Fibroblast of pulmonary artery (primary cell): ENCODE measurements at regions not wholly inside any gene's neighbourhood (a gene's known extent, or its start where the extent isn't known, plus 50 kb on each side); places are given as distances from the start of the nearest gene placed in this dataset.

Experiments
- DNase-seq: peaks from one replicate; pipeline ENCODE4 v3.0.0-alpha.2; 2010; ENCODE audit warnings: low read depth
- H3K4me3 ChIP-seq: replicated peaks from 2 replicates; pipeline ENCODE4 v1.5.1; 2011; ENCODE audit warnings: low read depth, mild to moderate bottlenecking, control low read depth, low read length, moderate library complexity
- CTCF ChIP-seq: IDR thresholded peaks from 2 replicates; pipeline ENCODE4 v1.5.1; 2011; ENCODE audit warnings: mild to moderate bottlenecking, control low read depth, low read length, inconsistent platforms; ENCODE audit errors: missing control alignments

DNA sequence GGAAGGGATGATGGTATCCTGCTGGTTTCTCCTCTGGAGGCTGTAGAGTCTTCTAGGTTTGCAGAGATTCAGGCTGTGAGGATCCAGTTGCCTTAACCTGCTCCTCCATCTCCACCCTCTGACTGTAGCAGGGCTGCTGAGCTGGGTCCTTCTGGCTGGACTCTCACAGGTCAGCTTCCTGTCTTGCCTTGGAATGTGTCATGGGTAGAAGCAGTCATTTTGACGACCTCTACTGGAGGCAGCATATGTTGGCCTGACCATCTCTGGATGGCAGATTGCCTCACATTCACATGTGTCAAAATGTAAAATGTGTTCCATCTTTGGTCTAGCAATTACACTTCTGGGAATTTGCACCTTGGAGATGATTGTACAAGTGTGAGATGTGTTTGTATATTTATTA lies 504.4 kb upstream of the EEF2KMT start:
- no peak overlapping the region for H3K4me3 ChIP-seq
- TF ChIP-seq CTCF, result no peak
- DNase-seq, result no peak

DNA sequence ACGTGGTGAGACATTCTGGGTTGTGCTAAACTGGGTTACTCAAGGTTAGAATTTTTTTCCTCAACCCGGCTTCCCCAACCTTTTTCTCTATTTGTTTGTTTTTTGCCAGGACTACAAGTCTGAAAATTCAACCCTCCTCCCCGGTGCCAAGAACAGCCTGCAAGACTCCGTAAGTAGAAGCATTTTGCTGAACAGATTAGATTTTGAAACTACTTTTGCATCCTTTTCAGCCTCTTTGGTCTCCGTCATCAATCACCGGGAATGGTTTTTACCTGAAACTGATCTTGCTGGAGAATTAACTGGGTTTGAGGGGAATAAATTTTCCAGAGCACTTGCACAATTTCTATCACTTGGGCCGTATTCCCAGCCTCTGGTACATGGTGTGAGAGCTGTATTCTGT lies 501.2 kb upstream of the EEF2KMT start:
- no peak overlapping the region for H3K4me3 ChIP-seq
- DNase-seq, result no peak
- no peak for TF ChIP-seq CTCF

DNA sequence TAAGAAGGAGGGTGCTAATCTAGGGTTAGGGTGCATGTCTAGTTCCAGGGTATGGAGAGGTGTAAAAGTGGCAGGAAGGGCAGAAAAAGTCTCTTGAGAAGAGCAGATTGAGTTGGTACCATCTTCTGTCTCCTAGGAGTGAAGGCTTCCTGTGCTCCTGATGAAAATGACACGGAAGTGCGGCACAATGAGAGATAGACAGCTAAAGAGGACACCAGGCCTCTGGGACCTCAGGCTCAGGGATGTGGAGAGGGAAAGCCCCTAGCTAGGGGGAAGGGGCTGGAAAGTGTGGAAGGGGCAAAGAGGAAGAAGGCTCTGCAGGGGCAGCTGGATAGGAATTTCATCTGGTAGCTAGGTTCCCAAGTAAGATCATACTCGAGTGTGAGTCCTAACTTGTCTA lies 498.3 kb upstream of the EEF2KMT start:
- TF ChIP-seq CTCF, result no peak
- no peak for DNase-seq
- H3K4me3 ChIP-seq, result no peak overlapping the region

DNA sequence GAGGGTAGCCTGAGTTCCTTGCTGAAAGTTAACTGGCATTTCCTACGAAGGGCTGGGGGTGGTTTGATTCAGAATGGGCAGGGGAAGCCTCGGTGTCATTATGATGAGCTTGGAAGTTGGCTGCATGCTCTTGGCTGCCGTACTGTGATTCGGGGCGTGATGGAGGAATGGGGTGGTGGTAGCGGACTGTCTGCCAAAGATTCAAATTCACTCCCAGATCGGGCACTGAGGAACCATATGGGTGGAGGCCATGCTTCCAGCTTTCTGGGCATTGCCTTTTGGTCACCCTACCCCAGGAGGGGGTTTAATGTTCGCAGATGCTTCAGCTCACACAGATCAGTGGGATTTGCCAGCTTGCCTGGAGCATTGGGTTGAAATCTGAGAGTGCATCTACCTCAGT lies 492.8 kb upstream of the EEF2KMT start:
- H3K4me3 ChIP-seq, result no peak overlapping the region
- TF ChIP-seq CTCF, result no peak
- DNase-seq, result no peak

GRCh38 chr16:5589812-5590373 lies 492.3 kb upstream of the EEF2KMT start:
- no peak for TF ChIP-seq CTCF
- H3K4me3 ChIP-seq, result no peak overlapping the region
- no peak for DNase-seq

DNA sequence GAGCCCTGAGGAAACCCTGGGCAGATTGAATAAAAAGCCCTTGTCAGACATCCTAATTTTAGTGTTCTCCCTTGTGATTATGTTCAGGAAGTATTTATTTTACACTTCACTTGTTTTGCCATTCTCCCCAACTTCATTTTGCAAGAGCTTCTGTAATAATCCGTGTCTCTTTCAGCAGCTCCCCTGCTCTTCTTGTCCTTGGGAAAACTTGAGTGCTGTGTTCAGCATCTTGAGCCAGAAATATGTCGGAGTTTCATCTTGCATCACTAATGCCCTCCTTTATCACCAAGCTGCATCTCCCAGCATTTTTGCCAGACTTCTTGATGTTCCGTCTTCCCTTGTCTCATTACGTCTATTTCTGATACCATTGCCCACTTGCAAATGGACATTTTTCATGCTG lies 486.5 kb upstream of the EEF2KMT start:
- no peak for DNase-seq
- TF ChIP-seq CTCF, result no peak

GRCh38 chr16:5582529-5582928 lies 484.9 kb upstream of the EEF2KMT start:
- no peak for DNase-seq
- no peak overlapping the region for H3K4me3 ChIP-seq
- no peak for TF ChIP-seq CTCF

More for the DNA sequence above, 486.5 kb upstream of the EEF2KMT start:
- H3K4me3 ChIP-seq, result no peak overlapping the region
